H1 (cell line): ENCODE measurements at regions not wholly inside any gene's neighbourhood (a gene's known extent, or its start where the extent isn't known, plus 50 kb on each side); places are given as distances from the start of the nearest gene placed in this dataset.

Experiments used
- CHD1 ChIP-seq: IDR thresholded peaks from 2 replicates; pipeline ENCODE4 v1.6.1; 2012; ENCODE audit warnings: low read depth, low read length, improper control_type of control experiment
- CHD7 ChIP-seq: fragments of 300-600 bp; sonication (generic); IDR thresholded peaks from 2 replicates; pipeline ENCODE4 v1.7.1; 2012; ENCODE audit warnings: low read length, moderate library complexity, mild to moderate bottlenecking, inconsistent platforms; ENCODE audit not compliant: insufficient replicate concordance
- RFX5 ChIP-seq: IDR thresholded peaks from 2 replicates; pipeline ENCODE4 v1.6.1; 2011; ENCODE audit warnings: low read depth, low read length, improper control_type of control experiment, borderline replicate concordance
- SUZ12 ChIP-seq: fragments of 200-600 bp; sonication (generic); IDR thresholded peaks from 2 replicates; pipeline ENCODE4 v1.6.1; 2012; ENCODE audit warnings: mild to moderate bottlenecking, inconsistent platforms, low read length, moderate library complexity, mixed read lengths

GRCh38 chr6:14547284-14547998 lies 429.9 kb downstream of the CD83 start (continued):
- TF ChIP-seq CHD7 (no peak), SUZ12 (no peak), RFX5 (no peak), CHD1 (no peak)
